PC-3 (cell line): ENCODE measurements at regions not wholly inside any gene's neighbourhood (a gene's known extent, or its start where the extent isn't known, plus 50 kb on each side); places are given as distances from the start of the nearest gene placed in this dataset.
A peak's percentile ranks its signal among the peaks of the same experiment; 100 is the strongest.

ENCODE experiments used
- ATAC-seq: fragments of 200-7000 bp; cut with Tn5 transposase; 2 replicates; pipeline ENCODE4 v1.9.1; 2020; ENCODE audit warnings: mild to moderate bottlenecking, moderate library complexity
- BruUV-seq: library from RNA; stranded (reverse); fragments of 400-500 nt; replicated peaks from 2 replicates; lab custom pipeline; 2021; lab: Mats Ljungman, UMichigan
- CTCF ChIA-PET: fragments of 300-600 bp; sonication (Branson Sonifier 250); formaldehyde crosslinking; loops from one replicate; lab custom pipeline; 2022; ENCODE audit warnings: antibody characterized with exemption; lab: Charles Lee
- POLR2A ChIA-PET: fragments of 300-600 bp; sonication (Branson Sonifier 250); formaldehyde crosslinking; loops from one replicate; lab custom pipeline; 2022; ENCODE audit warnings: antibody characterized with exemption; ENCODE audit not compliant: unreplicated experiment; lab: Charles Lee
- DNase-seq: peaks from one replicate; pipeline ENCODE4 v3.0.0-alpha.2; 2015
- H2AFZ ChIP-seq: fragments of 300-600 bp; sonication (generic); 2 replicates; pipeline ENCODE4 v1.6.0; 2016; ENCODE audit warnings: antibody characterized with exemption, low read length
- H3F3A ChIP-seq: fragments of 300-600 bp; sonication (generic); one replicate; pipeline ENCODE4 v1.6.0; 2017; ENCODE audit warnings: antibody characterized with exemption, low read length, control low read depth, mild to moderate bottlenecking; ENCODE audit not compliant: unreplicated experiment
- H3K27ac ChIP-seq: fragments of 300-600 bp; sonication (generic); 2 replicates; pipeline ENCODE4 v1.5.1; 2016; ENCODE audit warnings: mild to moderate bottlenecking, low read length
- H3K27me3 ChIP-seq: fragments of 300-600 bp; sonication (generic); 2 replicates; pipeline ENCODE4 v1.6.1; 2016; ENCODE audit warnings: low read length, mixed read lengths
- H3K36me3 ChIP-seq: fragments of 300-600 bp; sonication (generic); 2 replicates; pipeline ENCODE4 v1.6.1; 2016; ENCODE audit warnings: low read depth, mixed run types, low read length, mixed read lengths
- H3K4me1 ChIP-seq: fragments of 300-600 bp; sonication (generic); 2 replicates; pipeline ENCODE4 v1.5.1; 2016; ENCODE audit warnings: low read length; ENCODE audit not compliant: insufficient read depth
- H3K4me2 ChIP-seq: fragments of 300-600 bp; sonication (generic); 2 replicates; pipeline ENCODE4 v1.6.0; 2016; ENCODE audit warnings: low read length
- H3K4me3 ChIP-seq: fragments of 300-600 bp; sonication (generic); 2 replicates; pipeline ENCODE4 v1.5.1; 2016; ENCODE audit warnings: mild to moderate bottlenecking, low read length, mixed read lengths
- H3K79me2 ChIP-seq: fragments of 300-600 bp; sonication (generic); 2 replicates; pipeline ENCODE4 v1.6.1; 2017; ENCODE audit warnings: low read length, mixed read lengths
- H3K9ac ChIP-seq: fragments of 300-600 bp; sonication (generic); 2 replicates; pipeline ENCODE4 v1.6.0; 2016; ENCODE audit warnings: mild to moderate bottlenecking, low read length
- H3K9me2 ChIP-seq: fragments of 300-600 bp; sonication (generic); replicated peaks from 2 replicates; pipeline ENCODE4 v1.6.1; 2016; ENCODE audit warnings: mixed run types, low read length, mixed read lengths
- H3K9me3 ChIP-seq: fragments of 300-600 bp; sonication (generic); 2 replicates; pipeline ENCODE4 v1.6.1; 2016; ENCODE audit warnings: low read length, mixed read lengths
- H4K20me1 ChIP-seq: fragments of 300-600 bp; sonication (generic); 2 replicates; pipeline ENCODE4 v1.6.1; 2016; ENCODE audit warnings: low read length, mixed read lengths
- EZH2 ChIP-seq: fragments of 300-600 bp; sonication (generic); IDR thresholded peaks from one replicate; pipeline ENCODE4 v1.6.1; 2017; ENCODE audit warnings: antibody characterized with exemption, mild to moderate bottlenecking, low read length; ENCODE audit not compliant: unreplicated experiment
- EZH2phosphoT487 ChIP-seq: fragments of 300-600 bp; sonication (generic); IDR thresholded peaks from 2 replicates; pipeline ENCODE4 v1.6.1; 2018; ENCODE audit warnings: mild to moderate bottlenecking, antibody characterized with exemption, low read length, borderline replicate concordance
- intact Hi-C: fragments of 100-400 bp; cut with micrococcal nuclease; formaldehyde crosslinking; loops from 2 replicates; pipeline ENCODE4 v1.9.0; 2023
- TF ChIP-seq, protein P1 (sequence below): fragments of 300-600 bp; sonication (generic); conservative IDR thresholded peaks from 2 replicates; pipeline ENCODE4 v1.5.1; 2017; ENCODE audit warnings: antibody characterized with exemption, low read depth, mild to moderate bottlenecking, low read length

DNA sequence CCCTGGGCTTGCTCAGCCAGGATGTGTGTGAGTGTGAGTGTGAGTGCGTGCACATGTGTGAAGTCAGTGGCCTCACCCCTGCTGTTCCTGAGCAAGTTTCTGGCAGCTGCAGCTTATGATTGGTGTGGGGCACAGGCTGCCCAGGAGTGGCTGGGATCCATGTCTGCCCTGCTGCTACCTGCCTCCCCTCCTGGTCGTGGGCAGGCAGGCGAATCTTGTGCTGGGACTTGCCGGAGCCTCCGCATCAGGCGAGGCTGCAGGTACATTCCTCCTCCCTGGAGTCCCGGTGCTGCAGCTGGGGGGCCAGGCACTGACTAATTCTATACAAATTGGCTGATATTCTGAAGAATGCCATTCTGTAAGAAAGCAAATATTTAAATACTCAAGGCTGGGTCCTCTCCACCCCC, 85.6 kb upstream of the WNT4 start:
- Histone ChIP-seq H2AFZ (no peak overlapping the region), H3K4me2 (peak overlapping the region; percentile 65), H3K36me3 (no peaks in the 10 kb centered on the region), H3K9ac (peak overlapping the region; percentile 73), H4K20me1 (no peaks in the 10 kb centered on the region), H3K27ac (peak overlapping the region; percentile 97), H3K9me3 (no peaks in the 10 kb centered on the region), H3K27me3 (no peaks in the 10 kb centered on the region), H3K9me2 (no peaks in the 10 kb centered on the region), H3K79me2 (no peaks in the 10 kb centered on the region), H3K4me3 (no peak overlapping the region), H3F3A (peaks cover 5% of the 10 kb centered on the region), H3K4me1 (peaks cover 27% of the 10 kb centered on the region)
- intact Hi-C loops: loop anchor here (1.0 kb wide), 1 partner anchor 45 kb away; no protein-coding TSS in a partner anchor
- no peak for TF ChIP-seq EZH2phosphoT487
- TF ChIP-seq, protein P1, sequence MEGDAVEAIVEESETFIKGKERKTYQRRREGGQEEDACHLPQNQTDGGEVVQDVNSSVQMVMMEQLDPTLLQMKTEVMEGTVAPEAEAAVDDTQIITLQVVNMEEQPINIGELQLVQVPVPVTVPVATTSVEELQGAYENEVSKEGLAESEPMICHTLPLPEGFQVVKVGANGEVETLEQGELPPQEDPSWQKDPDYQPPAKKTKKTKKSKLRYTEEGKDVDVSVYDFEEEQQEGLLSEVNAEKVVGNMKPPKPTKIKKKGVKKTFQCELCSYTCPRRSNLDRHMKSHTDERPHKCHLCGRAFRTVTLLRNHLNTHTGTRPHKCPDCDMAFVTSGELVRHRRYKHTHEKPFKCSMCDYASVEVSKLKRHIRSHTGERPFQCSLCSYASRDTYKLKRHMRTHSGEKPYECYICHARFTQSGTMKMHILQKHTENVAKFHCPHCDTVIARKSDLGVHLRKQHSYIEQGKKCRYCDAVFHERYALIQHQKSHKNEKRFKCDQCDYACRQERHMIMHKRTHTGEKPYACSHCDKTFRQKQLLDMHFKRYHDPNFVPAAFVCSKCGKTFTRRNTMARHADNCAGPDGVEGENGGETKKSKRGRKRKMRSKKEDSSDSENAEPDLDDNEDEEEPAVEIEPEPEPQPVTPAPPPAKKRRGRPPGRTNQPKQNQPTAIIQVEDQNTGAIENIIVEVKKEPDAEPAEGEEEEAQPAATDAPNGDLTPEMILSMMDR: no peak
- no peak for TF ChIP-seq EZH2
- ChIA-PET CTCF (interaction anchor here (1.2 kb wide), 1 partner anchor 188 kb away, joined by 3 read pairs; no protein-coding TSS in a partner anchor), POLR2A (no interaction called here)
- BruUV-seq: no TSS peak
- ATAC-seq (peak; percentile 69), DNase-seq (peak; percentile 83)

DNA sequence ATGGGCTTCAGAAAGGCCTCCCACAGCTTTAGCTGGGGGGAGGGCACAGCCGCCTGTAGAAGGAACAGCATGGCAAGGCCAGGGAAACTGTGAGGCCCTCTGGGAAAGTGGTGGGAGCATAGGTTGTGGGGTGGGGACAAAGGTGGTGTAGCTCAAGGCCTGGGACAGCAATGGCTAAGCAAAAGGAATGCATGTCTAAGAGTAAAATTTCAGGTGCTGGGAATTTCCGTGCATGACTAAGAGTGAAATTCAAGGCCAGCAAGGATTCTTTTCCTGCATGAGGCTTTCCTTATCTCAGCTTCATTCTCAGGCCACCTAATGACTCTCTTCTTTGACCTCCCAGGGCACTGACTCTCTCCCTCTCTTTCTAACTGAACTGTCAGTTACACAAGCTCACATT, 86.5 kb upstream of the WNT4 start:
- no TSS peak for BruUV-seq
- Histone ChIP-seq H4K20me1 (no peaks in the 10 kb centered on the region), H3K27me3 (no peaks in the 10 kb centered on the region), H3K4me3 (no peak overlapping the region), H3K4me1 (peaks cover 27% of the 10 kb centered on the region), H3K9me3 (no peaks in the 10 kb centered on the region), H3K4me2 (peak overlapping the region; percentile 70), H3K36me3 (no peaks in the 10 kb centered on the region), H3F3A (peaks cover 5% of the 10 kb centered on the region), H3K9ac (peak overlapping the region; percentile 73), H2AFZ (no peak overlapping the region), H3K27ac (peak overlapping the region; percentile 97), H3K79me2 (no peaks in the 10 kb centered on the region), H3K9me2 (no peaks in the 10 kb centered on the region)
- intact Hi-C loops: loop anchor here (1.0 kb wide), 1 partner anchor 24 kb away; no protein-coding TSS in a partner anchor
- no peak for TF ChIP-seq EZH2
- TF ChIP-seq, protein P1: no peak
- no peak for TF ChIP-seq EZH2phosphoT487
- CTCF ChIA-PET: interaction anchor here (0.8 kb wide), 1 partner anchor 30 kb away, joined by 5 read pairs; no protein-coding TSS in a partner anchor
- POLR2A ChIA-PET: no interaction called here
- DNase-seq: peak; percentile 87
- ATAC-seq: peak; percentile 61

DNA sequence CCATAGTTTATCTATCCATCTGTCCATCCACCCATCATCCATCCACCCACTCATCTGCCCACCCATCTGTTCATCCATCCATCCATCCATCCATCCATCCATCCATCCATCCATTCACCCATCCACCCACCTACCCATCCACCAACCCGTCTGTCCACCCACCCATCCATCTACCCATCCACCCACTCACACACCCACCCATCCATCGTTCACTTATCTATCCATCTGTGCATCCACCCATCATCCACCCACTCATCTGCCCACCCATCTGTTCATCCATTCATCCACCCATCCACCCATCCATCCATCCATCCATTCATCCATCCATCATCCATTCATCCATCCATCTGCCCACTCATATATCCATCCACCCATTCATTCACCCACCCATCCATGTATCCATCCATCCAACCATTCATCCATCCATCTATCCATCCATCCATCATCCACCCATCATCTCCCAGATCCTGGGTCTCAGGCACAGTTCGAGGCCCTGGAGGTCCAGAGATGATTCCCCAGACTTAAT, 88.2 kb upstream of the WNT4 start:
- Histone ChIP-seq H3K4me2 (no peak overlapping the region), H3K79me2 (no peaks in the 10 kb centered on the region), H3K9me2 (no peaks in the 10 kb centered on the region), H3K4me3 (no peak overlapping the region), H3K36me3 (no peaks in the 10 kb centered on the region), H2AFZ (no peak overlapping the region), H3K9me3 (no peaks in the 10 kb centered on the region), H3F3A (peaks cover 5% of the 10 kb centered on the region), H3K9ac (no peak overlapping the region), H3K4me1 (peaks cover 27% of the 10 kb centered on the region), H3K27ac (no peak overlapping the region), H3K27me3 (no peaks in the 10 kb centered on the region), H4K20me1 (no peaks in the 10 kb centered on the region)
- ATAC-seq: no peak
- no TSS peak for BruUV-seq
- TF ChIP-seq EZH2 (no peak), EZH2phosphoT487 (no peak)
- TF ChIP-seq, protein P1: no peak
- CTCF ChIA-PET: no interaction called here
- POLR2A ChIA-PET: no interaction called here
- intact Hi-C loops: no loop called here
- DNase-seq: no peak
